Ovary (tissue), 3 donors: ENCODE measurements at regions not wholly inside any gene's neighbourhood (a gene's known extent, or its start where the extent isn't known, plus 50 kb on each side); places are given as distances from the start of the nearest gene placed in this dataset.

Source experiments
- CTCF ChIP-seq, 3 donors: fragments of 450-650 bp in 2 of 3; fragments of 200-600 bp in 1 of 3; IDR thresholded peaks; one replicate each; pipeline versions ENCODE4 v1.5.1 to v1.8.0; 2016 to 2022; ENCODE audit warnings: antibody characterized with exemption in 3 of 3, mild to moderate bottlenecking in 1 of 3
- EP300 ChIP-seq: sonication (generic); formaldehyde crosslinking; IDR thresholded peaks from one replicate; pipeline ENCODE4 v1.6.1; 2017; ENCODE audit warnings: antibody characterized with exemption
- POLR2A ChIP-seq: fragments of 450-650 bp; IDR thresholded peaks from one replicate; pipeline ENCODE4 v1.6.1; 2017; ENCODE audit warnings: antibody characterized with exemption, mild to moderate bottlenecking, moderate library complexity
- donor health status: DM: no; HTN: no; CAD: no.

GRCh38 chr20:22652681-22653588, 68.6 kb upstream of the FOXA2 start:
- TF ChIP-seq CTCF (IDR thresholded peaks at IDR 0.05) (no peak), POLR2A (no peak), EP300 (no peak)
